Breast epithelium (tissue), 3 donors: ENCODE measurements at regions not wholly inside any gene's neighbourhood (a gene's known extent, or its start where the extent isn't known, plus 50 kb on each side); places are given as distances from the start of the nearest gene placed in this dataset.

Experiments
- POLR2A ChIP-seq: fragments of 450-650 bp; IDR thresholded peaks from one replicate; pipeline ENCODE4 v1.6.1; 2016; ENCODE audit warnings: antibody characterized with exemption, mild to moderate bottlenecking, moderate library complexity
- TF ChIP-seq, protein P1 (sequence below), 3 donors: fragments of 450-650 bp; IDR thresholded peaks; one replicate each; pipeline ENCODE4 v1.5.1; 2016 to 2017; ENCODE audit warnings: antibody characterized with exemption in 3 of 3, mild to moderate bottlenecking in 3 of 3, moderate library complexity in 3 of 3

DNA sequence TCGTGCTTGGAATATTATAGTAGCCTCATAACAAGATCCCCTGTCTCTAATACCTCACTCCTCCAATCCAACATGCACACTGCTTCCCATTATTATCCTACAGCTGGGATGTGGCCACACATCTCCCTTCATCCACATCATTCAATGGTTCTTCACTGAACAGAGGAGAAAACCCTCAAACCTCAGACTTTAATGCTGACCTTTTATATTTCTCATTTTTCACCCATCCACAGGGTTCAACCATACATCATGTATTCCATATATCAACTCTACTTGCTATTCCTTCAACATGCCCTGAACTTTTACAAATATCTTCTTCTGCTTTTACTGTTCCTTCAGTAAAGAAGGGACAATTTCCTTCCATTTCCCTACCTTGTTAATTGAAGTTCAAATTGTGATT lies 396.8 kb downstream of the TLE4 start:
- TF ChIP-seq, protein P1, sequence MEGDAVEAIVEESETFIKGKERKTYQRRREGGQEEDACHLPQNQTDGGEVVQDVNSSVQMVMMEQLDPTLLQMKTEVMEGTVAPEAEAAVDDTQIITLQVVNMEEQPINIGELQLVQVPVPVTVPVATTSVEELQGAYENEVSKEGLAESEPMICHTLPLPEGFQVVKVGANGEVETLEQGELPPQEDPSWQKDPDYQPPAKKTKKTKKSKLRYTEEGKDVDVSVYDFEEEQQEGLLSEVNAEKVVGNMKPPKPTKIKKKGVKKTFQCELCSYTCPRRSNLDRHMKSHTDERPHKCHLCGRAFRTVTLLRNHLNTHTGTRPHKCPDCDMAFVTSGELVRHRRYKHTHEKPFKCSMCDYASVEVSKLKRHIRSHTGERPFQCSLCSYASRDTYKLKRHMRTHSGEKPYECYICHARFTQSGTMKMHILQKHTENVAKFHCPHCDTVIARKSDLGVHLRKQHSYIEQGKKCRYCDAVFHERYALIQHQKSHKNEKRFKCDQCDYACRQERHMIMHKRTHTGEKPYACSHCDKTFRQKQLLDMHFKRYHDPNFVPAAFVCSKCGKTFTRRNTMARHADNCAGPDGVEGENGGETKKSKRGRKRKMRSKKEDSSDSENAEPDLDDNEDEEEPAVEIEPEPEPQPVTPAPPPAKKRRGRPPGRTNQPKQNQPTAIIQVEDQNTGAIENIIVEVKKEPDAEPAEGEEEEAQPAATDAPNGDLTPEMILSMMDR (IDR thresholded peaks at IDR 0.05): no peak
- no peak for TF ChIP-seq POLR2A
